NCI-H460 (cell line): ENCODE measurements at regions not wholly inside any gene's neighbourhood (a gene's known extent, or its start where the extent isn't known, plus 50 kb on each side); places are given as distances from the start of the nearest gene placed in this dataset.

Source experiments
- DNase-seq: peaks from one replicate; pipeline ENCODE4 v3.0.0-alpha.2; 2016; ENCODE audit warnings: low read depth; ENCODE audit errors: extremely low read depth

DNA sequence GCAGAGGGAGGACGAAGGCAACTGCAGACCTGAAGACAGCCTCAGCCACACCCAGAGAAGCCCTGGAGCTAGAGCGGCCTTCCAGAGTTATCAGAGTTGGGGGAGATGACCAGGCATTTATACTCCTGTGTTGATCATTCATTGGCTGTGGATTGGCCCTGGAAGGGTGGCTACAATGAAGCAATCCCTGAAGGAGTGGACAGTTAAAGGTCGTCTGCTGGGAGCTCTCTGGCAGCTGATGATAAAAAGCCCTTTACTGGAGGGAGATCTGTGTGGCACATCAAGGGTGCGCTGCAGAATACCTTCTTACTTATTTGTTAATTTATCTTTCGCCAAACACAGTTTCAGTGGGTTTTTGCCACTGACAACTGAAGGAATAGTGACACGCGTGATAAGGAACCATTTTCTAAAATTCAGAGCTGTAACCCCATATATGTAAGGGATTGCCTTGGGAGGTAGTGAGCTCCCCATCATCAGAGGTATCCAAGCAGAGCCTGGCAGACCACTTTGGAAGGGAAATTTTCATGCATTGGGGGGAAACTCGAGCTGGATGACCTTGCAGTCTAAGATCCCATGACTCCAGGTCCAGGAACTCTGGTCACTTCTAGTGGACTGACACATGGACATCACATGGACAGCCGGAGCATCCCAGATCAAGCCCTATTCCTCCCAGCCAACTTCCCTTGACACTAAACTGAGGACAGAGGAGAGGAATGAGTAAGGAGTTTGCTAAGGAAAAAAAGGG, 126.4 kb upstream of the GADD45A start:
- DNase-seq = no peak

DNA sequence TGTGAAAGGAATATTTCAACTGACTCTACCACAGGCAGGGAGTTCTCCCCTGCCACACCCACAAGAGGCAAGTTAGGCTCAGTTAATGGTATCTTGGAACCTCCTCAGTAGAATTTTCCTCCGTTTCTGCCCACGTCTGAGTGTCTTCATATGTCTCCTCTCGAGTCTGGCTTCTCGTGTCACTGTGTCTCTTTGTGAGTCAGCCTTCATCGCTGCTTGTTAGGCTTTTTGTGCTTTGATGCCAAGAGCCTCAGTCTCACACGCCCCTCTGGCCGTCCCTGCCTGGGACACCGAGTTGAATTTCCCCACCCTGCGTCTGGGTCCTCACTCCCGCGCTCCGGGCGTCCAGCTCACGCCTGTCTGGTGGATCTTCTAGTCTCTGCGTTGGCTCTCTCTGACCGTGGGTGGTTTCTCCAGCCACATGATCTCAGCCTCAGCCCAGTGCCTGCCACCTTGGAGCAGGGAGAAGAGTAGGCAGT, 125.7 kb upstream of the GADD45A start:
- DNase-seq = peak; percentile 18

DNA sequence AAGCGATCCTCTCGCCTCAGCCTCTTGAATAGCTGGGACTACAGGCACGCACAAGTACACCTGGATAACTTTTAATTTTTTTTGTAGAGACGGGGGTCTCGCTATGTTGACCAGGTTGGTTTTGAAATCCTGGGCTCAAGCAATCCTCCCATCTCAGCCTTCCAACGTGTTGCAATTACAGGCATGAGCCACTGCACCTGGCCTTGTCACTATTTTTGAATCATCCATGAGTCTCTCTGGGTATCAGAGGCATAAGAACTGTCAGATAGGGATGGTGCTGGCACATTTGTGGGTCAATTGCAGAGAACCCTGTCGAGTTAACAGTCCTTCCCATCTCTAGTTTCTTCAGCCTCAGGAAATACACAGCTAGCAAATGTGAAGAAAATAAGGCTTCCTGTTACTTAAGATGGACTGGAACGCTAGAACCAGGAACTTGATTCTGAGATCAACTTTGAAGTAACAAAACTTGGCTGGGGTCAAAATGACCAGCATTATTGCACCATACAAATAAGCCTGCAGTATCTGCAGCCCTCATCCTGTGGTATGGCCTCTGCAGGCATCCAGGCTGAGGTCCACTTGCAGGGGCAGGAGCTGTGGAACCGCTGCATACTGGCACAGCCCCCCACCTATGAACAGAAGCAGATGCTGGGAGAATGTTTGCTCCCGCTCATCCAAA, 124.3 kb upstream of the GADD45A start:
- no peak for DNase-seq

DNA sequence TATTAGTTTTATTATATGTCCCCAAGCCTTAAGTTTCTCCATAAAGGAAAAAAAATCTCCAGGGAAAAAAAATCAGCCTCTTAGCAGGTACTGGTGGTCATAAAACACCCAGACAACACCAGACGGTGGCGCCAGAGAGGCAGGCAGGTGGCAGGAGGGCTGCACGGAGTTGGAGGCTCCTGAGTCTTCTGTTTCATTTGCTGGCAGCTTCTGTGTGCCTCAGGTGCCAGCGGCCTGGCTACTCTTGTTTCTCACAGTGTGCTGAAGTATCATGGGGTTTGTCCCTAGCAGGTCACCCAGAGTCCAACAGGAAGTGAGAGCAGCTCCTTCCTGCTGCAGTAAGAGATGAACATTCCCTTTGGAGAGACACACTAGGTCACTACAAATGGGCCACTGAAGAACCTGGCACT, 123.3 kb upstream of the GADD45A start:
- peak; percentile 78 for DNase-seq

DNA sequence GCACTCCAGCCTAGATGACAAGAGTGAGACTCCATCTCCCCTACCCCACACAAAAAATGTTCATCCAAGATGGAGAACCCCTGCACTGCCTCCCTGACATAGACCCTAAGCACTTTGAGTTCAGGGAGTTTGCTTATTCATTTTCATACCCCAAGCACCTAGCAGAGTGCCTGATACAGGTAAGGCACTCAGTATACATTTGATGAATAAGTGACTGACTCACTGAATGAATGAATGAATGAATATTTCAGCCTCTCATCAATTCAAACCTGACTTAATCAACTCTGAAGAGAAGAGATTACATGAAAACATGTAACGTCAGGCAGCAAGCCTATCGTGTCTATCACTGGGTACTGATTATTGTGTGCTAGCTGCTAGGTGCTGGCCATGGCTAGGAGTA, 121.3 kb upstream of the GADD45A start:
- DNase-seq = no peak

DNA sequence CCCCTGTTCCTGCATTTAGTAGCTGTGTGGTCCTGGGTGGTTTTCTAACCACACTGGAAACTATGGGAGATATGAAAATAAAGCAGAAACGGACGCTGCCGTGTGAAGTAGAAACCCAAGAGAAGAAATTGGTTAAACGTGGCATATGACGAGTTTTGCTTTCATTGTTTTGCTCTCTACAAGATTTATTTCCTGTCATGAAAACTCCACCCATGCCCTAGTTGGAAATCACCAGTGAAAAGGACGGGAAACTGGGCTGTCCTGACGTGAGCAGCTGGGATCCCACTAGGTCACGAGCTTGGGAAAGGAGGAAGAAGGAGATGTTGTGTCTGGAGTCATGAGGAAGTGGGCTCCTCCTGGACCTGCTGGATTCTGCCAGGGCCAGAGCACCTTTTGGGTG, 120.8 kb upstream of the GADD45A start:
- DNase-seq = no peak

DNA sequence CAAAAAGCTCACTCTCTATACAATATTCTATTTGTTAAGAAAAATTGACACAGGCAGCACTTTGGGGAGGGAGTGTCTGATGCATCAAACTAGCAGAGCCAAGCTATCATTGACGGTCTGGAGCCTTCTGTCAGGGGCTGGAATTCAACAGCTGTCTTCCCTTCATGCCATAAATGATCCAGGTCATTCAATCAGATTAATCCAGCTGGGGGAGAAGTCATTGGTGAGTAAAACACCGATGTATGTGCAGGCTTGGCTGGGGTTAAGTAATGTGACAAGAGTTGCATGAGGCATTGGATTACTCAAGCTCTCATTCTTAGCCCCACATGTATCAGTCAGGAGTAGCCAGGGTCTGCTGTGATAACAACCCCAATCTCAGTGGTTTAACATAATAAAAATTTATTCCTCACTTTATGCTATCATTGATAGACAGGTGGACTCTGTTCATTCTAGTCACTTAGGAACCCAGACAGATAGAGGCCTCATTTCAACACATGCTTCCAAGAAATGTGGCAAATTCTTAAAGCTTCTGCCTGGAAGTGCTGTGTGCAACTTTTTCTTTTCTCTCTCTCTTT, 118.1 kb upstream of the GADD45A start:
- no peak for DNase-seq

DNA sequence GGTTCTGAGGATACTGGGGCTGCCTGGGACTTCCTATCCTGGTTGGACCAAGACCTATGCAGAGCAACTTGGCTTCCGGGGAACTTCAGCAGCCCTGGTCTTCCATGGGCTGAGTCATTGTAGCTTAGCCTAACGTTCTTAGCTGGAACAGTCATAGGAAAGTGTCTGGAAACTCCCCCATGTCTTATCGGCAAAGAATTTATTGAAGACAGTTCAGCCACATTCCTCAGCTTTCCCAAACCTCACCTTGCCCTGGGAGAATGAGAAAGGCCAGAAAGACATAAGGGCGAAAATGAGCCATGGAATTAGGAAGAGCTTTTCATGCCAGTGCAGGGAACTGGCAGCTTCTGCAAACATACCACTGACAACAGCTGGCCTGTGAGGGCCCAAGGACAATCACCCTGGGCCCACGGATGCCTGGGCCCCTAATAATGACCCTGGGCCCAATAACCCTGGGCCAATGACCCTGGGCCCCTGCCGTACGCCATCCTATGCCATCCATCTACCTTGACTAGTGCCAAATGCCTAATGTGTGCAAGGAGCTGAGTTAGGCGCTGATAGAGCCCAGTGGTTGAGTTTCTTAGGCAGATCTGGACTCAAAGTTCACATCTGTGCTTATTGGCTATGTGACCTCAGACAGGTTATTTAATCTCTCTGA, 114.4 kb upstream of the GADD45A start:
- DNase-seq = no peak

DNA sequence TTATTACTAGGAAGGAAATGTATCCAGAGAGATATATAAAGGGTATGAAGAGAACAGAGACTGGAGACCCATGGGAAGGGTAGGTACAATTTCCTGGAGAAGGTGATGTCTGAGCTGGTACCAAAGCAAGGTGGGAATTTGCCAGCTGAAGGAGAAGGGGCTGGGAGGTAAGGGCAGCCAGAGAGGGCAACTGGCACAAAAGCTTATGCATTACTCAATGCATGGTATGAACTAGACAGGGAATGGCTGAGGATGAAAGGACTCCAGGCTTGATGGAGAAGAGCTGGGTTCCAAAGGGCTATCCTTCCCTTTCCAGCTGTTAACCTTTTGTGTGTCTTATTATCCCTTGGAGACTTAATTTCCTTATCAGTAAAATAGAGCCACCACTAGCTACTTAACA, 113.6 kb upstream of the GADD45A start:
- DNase-seq = no peak

DNA sequence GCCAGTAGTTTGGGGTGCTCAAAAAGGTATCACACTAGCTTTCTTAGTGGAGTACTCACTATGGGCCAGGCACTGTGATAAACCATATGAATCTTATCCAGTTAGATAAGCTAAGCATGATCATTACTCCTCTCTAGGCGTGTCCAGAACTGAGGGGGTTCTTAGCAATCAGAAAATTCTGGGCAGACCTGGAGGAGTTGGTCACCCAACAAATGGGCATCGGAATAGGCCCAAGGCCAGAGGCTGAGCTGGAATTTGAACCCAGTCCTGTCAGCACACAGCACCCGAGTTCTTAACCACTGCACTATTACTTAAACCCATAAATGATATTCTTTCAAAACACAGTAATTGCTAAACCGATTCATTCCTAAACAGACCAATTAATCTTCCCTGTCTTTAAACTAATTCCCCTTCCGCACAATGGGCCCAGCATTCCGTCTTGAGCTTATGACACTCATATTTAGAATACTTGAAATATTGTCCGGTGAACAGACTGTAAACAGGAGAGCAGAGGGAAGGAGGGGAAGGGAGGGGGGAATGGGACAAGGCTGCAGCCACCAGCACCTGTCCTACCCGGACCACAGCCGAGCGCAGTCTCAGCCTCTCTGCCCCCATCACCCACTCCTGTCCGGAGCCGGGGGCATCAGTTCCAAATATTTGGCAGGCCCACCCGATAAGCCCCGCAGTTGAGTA, 113.0 kb upstream of the GADD45A start:
- DNase-seq = no peak

DNA sequence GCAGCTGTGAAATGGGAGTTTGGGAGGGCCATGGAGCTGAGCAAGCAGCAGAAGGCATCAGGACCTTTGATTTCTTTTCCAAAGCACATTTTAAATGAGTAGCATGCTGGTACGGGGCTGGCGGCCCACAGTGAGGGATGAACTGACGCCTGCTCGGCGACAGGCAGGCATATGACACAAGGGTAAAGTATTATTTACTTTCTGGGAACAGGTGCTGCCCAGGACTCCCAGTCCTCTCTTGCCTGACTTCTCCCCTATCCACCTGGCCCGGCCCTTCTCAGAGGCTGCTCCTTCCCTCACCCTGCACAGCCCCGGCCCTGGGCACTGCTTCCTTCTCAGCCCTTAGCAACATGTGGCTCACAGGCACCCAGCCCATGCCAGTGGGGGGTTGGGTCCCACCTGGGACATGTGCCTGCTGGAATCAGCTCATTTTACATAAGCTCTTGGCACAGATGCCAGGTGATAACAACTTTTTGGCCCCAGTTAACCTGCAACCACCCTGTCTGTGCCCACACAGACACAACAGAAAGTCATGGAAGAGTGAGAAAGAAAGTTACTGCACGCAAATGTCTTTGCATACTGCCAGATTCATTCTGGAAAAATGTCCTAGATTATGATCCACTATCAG, 112.3 kb upstream of the GADD45A start:
- DNase-seq = no peak

DNA sequence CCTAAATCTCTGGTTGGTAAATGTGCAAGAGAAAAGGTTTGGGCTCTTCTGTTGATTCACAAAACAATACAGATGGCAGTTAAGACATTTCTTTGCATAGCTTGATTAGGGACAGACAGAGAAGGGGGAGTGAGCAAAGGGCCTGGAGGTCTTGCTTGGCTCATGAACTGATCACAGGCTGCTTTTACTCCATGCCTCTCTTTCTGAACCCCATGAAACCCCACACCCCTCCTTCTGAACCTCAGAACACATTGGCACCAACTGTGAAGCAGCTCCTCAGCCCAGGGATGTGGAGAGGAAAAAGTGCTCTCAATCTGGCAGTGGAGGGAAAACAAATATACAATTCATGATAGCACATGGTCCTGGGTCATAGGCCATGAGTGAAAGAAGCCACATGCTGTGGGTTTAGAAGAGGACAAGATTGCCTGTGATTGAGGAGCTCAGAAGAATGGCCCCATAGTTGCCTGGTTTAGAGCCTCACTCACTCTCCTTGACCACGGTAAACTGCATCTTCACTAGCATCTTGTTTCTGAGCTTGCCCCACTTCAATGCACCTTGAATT, 111.6 kb upstream of the GADD45A start:
- no peak for DNase-seq

DNA sequence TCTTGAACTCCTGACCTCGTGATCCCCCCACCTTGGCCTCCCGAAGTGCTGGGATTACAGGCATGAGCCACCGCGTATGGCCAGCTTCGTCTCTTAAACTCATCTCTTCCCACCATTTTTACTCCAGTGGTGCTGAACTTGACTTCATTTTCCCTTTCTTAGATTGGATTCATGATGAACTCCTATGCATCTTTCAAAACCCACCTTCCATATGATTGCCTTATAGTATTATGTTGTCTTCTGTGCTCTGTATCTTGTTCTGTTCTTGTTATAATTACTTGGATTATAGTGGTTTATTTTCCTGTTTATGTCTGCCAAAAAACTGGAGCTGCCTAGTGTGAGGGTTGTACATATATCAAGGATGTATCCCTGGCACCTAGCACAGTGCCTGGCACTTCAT, 110.8 kb upstream of the GADD45A start:
- DNase-seq = no peak

DNA sequence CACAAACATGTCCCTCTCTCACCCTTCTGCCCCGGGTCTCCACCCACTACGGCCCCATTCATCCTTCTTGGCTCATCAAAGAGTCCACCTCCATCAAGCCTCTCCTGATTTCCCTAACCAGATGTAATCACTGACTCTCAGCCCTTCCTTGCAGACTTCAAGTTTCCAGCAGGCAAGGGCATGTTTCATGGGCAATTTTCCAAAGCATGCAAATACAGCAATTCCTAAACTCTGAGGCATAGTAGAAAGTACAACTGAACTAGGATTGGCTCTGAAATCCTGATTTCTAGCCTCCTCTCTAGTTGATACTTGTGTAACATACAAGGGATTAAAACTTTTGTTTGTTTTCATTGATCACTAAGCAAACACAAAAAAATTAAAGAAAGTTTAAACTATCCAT, 109.1 kb upstream of the GADD45A start:
- DNase-seq = no peak

DNA sequence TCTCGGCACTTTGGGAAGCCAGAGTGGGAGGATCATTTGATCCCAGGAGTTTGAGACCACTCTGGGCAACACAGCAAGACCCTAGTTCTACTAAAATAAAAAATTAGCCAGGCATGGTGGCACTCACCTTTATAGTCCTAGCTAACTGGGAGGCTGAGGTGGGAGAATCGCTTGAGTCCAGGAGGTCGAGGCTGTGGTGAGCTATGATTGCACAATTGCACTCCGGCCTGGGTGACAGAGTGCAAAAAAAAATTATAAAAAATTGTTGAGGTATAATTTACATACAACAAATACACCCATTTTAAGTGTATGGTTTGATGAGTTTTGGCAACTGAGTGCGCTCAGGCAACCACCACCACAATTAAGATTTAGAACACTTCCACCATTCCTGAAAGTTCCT, 108.5 kb upstream of the GADD45A start:
- DNase-seq = no peak

DNA sequence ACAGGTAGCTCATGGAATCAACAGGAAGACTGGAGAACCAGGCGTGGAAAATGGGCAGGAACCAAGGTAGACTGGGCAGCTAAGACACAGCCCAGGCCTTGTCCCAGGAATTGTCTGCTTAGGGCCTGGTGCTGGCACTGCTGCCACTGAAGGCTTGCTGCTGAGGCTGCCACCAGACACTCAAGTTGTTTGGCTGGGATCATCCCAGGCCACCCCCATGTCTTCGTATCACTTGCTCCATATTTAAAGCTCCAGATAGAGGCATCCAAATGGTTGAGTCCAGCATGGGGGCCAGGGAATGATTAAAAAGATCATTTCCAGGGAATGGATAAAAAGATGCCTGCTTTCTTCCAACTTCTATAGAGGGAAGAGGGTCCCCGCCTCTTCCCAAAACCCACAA, 107.4 kb upstream of the GADD45A start:
- no peak for DNase-seq

DNA sequence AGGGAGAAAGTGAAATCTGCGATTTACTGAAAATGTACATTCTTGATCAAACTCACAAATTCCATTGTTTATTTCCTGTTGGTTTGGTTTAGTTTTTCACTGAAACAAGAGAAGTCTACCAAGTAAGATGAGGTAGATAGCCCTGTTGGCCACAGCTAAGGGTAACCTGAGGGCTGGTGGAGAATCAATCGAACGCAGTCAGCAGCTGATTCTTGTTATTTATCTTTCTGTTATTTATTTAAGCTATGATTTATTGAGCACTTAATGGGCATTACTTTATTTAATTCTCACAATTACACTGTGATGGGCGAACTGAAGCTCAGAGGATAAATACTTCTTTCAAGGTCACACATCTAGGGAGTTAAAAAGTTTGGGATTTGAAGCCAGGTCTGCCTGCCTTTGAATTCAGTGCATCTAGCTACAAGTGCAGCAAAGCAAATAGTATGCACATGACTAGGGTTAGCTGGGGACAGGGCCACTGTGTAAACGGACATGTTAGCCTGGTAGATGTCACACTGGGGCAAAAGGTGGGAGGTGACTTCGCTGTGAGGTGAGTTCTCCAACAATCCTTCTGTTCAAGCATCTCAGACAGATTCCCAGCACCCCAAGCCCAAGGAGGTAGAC, 106.5 kb upstream of the GADD45A start:
- DNase-seq = no peak

DNA sequence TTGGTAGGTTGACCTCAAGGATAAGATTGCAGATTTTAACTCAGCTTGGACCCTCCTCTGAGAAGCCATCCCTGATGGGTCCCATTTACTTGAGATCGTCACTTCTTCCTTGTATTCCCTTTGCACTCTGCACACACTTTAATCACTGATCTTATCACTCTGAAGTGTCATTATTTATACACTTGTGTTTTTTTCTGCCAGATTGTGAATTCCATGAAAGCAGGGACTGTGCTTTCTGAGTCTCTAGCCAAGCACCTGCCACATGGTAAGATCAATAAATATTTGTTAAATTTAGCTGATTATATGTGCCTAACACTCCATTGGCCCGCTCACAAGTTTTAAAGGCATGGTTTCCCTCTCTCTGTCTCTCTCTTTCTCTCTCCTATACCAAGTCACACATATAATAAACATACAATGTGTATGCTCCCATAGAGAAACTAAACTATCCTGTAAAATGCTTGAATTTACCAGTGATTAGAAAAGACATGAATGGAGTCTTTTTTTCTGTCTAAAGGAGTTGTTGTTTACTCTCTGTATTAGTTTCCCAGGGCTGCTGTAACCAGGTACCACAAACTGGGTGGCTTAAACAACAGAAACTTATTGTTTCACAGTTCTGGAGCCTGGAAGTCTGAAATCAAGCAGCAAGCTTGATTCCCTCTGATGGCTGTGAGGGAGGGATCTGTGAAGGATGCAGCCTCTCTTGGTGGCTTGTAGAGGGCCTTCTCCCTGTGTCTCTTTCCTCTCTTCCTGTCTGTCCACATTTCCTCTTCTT, 105.2 kb upstream of the GADD45A start:
- no peak for DNase-seq
